GM19324 (cell line): ENCODE measurements at regions not wholly inside any gene's neighbourhood (a gene's known extent, or its start where the extent isn't known, plus 50 kb on each side); places are given as distances from the start of the nearest gene placed in this dataset.
"Not testable (repeated sequence)": the region's sequence is repeated elsewhere in the genome, so short reads cannot be mapped to it uniquely, and the experiment has no call there.

ENCODE experiments used
- ATAC-seq: cut with Tn5 transposase; IDR thresholded peaks from one replicate; pipeline ENCODE4 v1.9.1; 2021; ENCODE audit warnings: mild to moderate bottlenecking, moderate library complexity; ENCODE audit not compliant: unreplicated experiment, low FRiP score

DNA sequence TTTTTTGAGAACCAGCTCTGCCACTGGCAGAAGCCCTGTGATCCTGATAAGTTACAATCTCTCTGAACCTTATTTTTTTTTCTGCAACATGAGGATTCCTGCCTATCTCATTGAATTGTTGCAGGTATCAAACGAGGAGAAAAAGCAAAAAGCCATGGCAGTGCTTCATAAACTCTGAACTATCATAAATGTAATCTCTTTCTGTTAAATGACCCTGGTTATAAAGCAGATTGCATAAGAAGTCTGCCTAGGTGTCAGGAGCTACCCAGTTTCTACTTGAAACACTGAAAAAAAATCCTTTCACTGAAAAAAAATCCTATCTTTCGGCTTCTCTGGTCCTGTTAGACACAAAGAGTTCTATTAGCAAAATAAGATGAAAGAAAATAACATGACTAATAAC lies 172.7 kb downstream of the FAM43A start:
- no peak for ATAC-seq

DNA sequence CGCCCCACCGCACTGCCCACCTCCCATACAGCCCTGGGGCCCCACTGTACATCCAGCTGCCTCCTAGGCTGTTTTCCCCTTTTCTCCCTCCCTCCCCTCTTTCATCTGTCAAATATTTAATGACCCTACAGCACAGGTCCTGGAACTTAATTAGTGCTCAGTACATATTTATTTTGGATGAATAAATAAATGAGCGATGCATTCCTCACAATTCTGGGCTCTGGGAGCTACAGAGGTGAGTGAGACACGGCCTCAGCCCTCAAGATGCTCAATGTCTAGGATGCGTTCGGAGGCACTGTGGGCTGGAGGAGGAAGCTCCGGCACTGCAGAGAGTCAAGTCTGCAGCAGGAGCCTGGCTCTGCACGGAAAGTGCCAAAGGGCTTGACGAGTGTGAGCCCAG lies 175.0 kb downstream of the FAM43A start:
- ATAC-seq: no peak

DNA sequence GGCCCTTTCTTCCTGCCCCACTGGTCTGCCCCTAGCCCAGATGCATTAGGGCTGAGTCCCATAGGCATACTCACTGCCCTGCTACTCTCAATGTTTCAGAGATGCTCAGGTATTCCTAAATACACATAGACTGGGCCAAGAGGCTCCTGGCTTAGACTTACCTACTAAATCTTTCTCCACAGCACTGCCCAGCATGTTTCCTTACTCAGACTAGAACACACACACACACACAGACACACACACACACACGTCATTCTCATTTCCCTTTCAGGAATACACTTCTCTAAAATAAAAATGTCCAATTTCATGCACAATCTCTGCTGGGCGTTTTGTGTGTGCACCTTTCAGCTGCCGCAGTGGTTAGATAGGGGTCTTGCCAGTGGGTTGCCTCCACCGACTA lies 175.7 kb downstream of the FAM43A start:
- ATAC-seq: no peak

DNA sequence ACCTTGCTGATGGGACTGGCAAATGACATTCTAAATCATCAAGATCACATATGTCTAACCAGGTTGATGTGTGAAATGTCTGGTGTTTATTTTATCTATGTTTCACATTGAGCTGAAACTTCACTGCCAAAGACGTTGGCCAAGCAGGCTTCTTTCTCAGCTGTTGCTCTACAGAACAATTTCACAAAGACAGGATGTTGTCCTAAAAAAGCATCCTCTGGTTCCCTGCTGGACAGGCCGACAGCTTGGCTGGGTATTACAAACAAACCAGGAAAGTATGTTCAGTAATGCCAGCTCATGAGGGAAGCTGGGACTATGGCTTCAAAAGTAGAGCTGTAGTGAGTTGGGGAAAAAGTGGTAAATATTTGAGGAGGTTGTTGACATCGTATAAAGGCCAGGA lies 179.4 kb downstream of the FAM43A start:
- no peak for ATAC-seq

DNA sequence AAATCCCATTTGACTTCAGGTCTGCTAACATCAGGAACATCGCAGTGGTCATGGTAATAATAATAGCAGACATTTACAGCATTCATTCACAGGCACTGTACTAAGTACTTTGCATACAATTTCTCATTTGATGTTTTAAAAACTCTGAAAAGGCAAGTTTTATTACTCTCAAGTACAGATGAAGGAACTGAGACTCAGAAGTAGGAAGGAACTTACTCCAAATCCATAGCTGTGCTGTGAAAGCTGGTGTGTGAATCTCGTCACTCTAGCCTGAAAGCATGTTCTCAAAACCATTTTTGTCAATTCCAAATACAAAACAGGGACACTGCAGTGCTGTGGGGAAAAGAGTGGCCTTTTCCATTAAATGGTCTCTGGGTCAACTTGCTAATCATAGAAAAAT lies 179.9 kb downstream of the FAM43A start:
- ATAC-seq: no peak

DNA sequence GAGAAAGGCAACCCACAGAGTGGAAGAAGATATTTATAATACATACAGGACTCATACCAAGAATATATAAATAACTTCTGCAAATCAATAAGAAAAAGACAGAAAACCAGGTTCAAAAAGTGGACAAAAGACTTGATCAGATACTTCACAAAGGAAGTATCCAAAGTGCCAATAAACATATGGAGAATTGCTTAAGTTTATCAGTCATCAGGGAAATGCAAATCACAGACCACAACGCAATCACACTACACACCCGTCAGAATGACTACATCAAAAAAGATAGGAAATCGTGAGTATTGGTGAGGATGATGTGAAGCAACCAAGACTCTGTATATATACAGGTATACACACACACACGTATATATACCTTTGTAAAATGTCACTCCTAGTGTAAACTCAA lies 180.6 kb downstream of the FAM43A start:
- no peak for ATAC-seq

DNA sequence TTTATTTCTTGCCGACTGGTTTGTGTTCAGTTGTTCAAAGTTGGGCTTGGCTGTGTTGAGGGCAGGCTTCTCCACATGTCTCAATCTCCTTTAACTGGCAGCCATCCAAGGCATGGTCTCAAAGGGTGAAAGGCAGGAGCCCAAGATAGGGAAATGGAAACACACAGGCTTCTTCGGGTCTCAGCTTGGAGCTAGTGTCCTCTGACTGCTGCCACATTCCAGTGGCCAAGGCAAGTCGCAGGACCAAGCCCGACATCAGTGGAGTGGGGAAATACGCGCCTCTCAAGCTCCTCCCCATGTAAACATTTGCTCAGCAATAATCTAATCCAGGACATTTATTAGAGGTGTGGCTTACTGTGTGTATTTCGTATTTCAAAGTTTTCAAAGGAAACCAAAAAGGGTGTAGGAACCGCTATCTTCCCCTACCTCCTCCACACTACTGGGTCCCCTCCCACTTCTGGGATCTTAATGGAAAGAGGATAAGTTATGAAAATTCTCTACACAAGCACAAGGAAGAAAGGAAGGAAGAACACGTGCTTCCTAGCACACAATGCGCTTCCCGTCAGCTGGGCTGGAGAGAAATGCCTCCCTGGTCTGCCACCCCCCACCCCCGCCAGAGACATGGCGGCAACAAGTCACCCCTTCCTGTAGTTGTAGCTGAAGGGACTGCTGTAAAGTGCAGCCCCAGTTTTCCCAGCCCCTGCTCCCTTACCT lies 181.7 kb downstream of the FAM43A start:
- ATAC-seq: no peak

DNA sequence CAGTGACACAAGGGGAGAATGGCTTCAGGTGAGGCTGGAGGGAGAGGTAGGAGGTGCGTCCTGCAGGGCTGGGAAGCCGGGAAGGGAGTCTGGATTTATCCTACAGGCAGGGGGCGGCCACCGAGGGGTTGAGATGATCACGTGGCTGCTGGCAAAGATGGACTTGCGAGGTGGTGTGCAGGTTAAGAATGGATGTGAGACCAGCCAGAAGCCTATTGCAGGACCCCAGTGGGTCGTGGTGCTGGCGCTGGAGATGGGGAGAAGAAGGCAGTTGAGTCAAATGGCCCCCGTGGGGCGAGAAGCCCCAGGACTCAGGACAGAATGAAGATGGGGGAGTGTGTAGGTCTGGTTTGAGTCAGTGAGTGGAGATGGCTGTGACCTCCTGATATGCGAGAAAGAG lies 183.1 kb downstream of the FAM43A start:
- no peak for ATAC-seq

DNA sequence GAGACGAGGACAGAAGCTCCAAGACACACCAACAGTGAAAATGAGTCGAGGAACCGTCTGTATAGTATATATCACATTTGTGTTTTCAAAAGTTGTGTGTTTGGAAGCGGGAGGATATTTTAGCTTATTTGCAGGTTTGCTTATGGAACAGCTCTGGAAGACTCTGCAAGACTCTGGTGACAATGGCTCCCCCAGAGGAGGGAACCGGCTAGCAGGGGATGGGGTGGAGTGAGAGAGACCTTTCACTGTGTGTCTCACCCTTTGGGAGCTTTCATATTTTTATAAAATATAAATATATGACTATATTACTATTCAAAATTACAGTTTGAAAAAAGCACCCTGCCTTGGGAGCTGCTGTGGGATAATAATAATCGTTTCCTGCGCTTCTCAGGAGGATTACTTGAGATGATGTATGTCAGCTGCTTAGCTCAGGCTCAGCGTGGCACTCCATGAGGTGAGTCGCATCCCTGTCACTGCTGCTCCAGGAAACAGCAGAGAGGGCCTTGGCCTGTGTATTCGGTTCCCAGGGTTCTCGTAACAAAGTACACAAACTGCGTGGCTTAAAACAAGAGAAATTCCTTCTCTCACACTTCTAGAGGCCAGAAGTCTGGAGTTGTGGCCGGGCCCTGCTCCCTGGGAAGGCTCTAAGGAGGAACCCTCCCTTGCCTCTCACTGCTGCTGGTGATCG lies 183.9 kb downstream of the FAM43A start:
- ATAC-seq: no peak

DNA sequence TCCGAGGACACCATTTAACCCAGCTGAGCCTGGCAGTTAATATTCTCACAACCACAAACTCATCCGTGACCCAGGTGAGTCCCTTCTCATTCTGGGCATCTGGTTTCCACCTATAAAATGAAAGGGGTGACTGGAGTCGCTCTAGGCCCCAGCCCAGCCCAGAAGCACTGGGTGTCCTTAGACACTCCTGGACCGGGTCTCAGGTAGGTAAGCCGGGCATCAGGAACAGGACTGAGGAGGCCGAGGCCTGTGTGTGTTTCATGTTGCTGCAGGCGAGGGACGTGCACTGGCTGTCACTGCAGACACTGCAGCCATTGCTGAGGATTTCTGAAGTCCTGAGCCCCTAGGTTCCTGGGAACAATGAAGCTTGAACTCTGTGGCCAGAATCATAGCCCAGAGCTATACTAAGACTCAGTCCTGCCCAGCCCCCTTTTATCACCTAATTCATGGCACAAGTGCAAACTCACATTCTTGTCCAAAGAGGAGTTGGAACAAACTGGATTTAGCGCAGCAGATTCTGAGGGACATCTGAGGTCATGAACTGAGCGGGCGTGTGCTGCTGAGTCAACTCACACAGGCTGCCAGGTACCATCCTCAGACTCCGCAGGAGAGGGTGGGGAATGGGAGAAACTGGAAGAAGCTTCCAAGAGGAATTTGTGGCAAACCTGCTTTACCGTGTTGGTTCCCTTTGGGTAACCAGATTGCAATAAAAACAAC lies 184.9 kb downstream of the FAM43A start:
- no peak for ATAC-seq

DNA sequence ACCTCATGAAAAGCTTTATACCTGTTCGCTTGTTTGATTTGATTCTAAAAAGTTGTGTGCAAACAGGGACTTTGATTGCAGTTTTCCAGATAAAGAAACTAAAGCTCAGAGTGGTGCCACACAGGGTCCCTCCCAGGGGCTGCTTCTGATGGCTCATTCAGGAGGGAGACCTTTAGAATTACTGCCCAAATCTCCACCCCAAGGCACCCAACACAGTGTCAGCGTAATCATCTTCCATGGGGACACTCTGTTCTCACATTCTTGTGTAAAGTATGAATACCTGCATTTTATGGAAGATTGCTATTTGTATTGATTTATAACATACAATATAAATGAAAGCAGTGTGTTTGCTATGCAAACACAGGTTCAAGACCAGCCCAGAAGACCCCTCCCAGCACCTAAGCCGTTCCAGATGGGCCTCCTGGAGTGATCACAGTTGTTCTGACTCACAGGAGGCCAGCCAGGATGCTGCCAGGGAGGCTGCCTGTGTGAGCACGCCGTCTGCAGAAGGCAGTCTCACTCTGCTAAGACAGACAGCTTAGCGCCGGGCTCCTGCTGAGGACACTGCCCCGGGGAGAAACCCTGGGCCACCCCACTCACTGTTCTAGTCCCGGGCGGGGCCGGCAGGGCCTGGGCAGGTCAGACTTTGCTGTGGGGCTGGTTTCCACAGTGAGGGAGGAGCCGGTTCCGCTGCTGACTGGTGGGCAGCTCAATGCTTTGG lies 185.6 kb downstream of the FAM43A start:
- no peak for ATAC-seq

DNA sequence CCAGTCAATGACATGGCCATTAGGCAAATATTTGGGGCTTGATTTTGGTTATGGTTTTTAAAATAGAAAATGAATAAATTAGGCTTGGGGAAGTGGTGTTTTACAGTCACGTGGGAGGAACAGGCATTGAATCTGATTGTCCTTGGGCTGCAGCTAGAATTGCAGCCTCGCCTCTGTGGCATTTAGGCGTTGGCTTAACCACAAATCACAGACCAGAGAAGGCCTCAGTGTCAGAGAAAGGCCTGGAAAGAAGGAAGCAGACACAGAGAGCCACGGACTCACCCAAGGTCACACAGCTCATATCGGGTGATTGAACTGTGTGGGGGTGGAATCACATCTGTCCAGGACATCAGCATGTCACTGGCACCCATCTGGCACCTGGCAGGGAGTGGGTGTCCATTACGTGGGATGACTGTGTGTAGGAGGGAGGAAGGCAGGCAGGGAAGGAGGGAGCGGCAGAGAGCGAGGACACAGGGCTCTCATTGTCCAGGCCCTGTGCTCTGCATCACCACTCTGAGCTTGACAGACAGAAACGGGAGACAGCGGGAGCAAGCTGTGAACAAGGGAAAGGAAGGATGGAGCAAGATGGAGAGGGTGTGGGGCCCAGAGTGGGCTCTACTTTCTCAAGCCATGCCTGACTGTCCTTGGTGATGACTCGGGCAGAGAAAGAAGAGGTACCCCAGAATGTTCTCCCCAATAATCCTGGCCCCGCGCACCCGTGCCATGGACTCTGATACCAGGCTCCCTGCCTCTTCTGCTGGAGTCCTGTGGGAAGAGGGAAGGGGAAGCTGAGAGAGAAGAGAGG lies 186.4 kb downstream of the FAM43A start:
- ATAC-seq: no peak

DNA sequence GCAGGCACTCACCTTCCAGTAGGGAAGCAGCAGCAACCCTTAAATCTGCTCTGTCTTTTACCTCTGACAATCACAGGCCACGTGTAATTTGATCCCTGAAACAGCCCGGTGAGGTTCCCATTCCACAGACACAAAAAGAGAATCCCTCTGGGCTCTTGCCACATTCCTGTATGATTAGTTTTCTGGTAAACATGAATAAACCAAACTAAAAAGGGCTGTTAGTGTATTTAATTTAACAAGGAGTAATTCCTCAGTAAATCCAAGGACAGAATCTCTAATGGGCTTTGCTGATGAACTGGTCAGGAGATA lies 186.9 kb downstream of the FAM43A start:
- no peak for ATAC-seq

DNA sequence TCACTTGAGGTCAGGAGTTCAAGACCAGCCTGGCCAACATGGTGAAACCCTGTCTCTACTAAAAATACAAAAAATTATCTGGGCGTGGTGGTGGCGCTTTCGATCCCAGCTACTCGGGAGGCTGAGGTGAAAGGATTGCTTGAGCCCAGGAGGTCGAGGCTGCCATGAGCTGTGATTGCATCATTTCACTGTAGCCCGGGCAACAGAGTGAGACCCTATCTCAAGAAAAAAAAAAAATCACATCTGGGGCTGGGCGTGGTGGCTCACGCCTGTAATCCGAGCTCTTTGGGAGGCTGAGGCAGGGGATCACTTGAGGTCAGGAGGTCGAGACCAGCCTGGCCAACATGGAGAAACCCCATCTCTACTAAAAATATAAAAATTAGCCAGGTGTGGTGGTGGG lies 187.8 kb downstream of the FAM43A start:
- not testable (repeated sequence) for ATAC-seq

DNA sequence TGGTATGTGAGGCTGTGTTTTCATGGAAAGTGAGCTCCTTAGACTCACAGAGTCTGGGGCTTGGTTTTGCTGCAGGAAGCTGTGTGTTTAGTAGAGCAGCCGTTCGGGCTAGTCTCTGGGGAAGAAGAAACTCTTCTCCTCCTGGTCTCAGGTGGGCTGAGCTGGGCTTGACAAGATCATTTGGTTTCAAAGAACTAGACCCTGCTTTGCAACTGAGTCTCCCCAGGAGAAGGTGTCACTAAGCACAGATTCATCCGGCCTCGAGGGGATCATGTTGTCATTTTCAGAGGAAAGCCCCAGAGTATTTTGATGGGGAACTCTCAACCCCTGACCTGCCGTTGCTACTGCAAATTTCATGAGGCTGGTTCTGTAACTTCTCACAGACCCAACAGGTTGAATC lies 188.5 kb downstream of the FAM43A start:
- ATAC-seq: no peak

DNA sequence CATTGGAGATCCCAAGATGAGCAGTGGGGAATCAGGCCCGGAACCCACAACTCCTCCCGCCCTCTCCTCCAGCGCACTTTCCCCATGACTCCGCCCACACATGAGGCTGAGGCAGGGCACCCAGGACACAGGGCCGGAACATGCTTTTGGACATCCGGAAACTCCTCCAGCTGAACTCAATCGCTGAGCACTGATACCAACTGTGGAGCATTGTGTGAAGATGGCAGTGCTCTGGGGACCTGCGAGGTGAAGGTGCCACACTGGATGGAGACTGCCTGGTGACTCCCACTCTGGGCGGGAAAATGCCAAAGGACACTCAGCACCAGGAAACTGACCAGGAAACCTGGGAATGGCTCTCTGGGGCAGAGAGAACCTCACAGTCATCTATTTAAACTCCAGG lies 189.1 kb downstream of the FAM43A start:
- no peak for ATAC-seq

DNA sequence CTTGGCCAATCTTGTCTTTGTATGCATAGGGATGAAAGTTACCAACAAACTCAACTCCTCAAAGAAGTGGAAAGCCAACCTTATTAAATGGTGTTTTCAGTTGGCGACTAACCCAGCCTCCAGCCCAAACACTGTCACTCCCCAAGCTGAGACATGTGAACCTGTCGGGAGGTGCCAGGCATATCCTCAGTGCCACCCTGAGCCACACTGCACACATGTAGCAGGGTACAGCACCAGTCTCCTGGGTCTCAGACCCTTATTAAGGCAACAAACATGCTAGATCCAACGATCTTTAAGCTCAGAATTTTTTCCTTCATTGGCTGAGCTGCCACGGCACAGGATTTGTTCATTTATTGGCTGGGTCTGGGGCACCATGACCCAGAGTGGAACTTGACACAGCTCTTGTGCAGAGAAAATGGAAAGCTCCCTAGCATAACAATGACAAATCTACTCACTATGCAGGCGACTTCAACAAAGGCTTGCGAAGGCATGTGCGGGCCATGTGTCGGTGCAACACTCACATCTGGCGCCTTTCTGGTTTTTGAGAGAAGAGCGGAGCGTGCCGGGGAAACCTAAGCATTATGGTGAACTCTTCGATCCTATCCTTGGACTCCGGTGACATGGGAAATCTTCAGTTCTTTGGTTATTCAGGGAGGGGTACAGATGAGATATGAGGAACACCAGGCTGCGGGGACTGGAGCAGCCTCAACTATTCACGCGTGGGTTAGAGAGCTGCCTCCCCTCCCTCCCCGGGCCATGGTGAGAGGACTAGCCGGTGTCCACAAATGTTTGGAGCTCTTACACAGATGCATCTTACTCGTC lies 190.1 kb downstream of the FAM43A start:
- ATAC-seq: no peak

DNA sequence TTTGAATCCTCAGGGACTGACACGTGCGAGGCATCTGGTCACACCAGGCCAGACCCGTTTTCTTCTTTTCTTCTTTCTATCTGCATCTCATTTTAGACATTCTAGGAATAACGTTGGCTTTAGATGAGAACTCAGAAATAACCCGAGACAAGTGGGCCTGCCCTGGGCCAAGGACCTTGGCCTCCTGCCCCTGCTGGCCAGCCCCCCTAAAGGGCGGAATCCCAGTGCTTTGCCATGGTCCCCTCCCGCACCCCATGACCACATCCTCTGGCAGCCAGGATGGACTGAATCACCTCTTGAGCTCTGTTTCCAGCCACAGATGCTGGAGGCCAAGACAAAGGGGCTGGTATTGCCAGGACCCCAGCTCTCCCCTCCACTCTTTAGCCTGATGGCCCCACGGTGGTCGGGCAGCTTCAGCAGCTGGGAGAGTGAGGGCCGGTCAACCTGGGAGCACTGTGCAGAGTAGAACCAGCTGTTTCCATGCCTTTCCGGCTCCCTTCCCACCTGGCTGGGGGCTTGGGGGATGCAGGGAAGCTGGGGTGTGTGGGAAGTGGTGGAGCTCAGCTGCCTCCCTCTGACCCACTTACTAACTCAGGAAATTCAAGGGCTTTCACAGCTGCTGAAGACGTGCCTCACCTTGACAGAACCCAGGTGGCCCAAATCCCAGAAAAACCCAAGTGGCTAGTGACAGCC lies 190.9 kb downstream of the FAM43A start:
- ATAC-seq: no peak
